Heart left ventricle (tissue), 16 donors: ENCODE measurements at regions not wholly inside any gene's neighbourhood (a gene's known extent, or its start where the extent isn't known, plus 50 kb on each side); places are given as distances from the start of the nearest gene placed in this dataset.
"Not testable (repeated sequence)": the region's sequence is repeated elsewhere in the genome, so short reads cannot be mapped to it uniquely, and the experiment has no call there.

ENCODE experiments used
- ATAC-seq, 4 donors: fragments of 200-7000 bp; cut with Tn5 transposase; one replicate each; pipeline ENCODE4 v1.9.1; 2020 to 2022; ENCODE audit warnings: moderate library complexity in 4 of 4, mild to moderate bottlenecking in 3 of 4, moderate number of reproducible peaks in 1 of 4
- DNase-seq, 5 donors: peaks; one replicate each; pipeline ENCODE4 v3.0.0-alpha.2; 2020
- H3K27ac ChIP-seq, 12 donors: fragments of 200-600 bp; sonication (generic) in 4 of 12; one replicate each; pipeline versions ENCODE4 v1.5.0 to v1.8.0; 2016 to 2022; ENCODE audit warnings: mild to moderate bottlenecking in 2 of 12
- H3K27me3 ChIP-seq, 9 donors: fragments of 200-600 bp; sonication (generic) in 2 of 9; one replicate each; pipeline versions ENCODE4 v1.5.1 to v1.8.0; 2016 to 2022; ENCODE audit warnings: mild to moderate bottlenecking in 3 of 9
- H3K36me3 ChIP-seq, 9 donors: fragments of 200-600 bp; sonication (generic) in 2 of 9; one replicate each; pipeline versions ENCODE4 v1.5.0 to v1.8.0; 2018 to 2022; ENCODE audit warnings: mild to moderate bottlenecking in 2 of 9
- H3K4me1 ChIP-seq, 12 donors: fragments of 200-600 bp; sonication (generic) in 4 of 12; one replicate each; pipeline versions ENCODE4 v1.5.0 to v1.8.0; 2016 to 2022; ENCODE audit warnings: mild to moderate bottlenecking in 3 of 12
- H3K4me3 ChIP-seq, 12 donors: fragments of 200-600 bp; sonication (generic) in 4 of 12; one replicate each; pipeline versions ENCODE4 v1.5.0 to v1.8.0; 2017 to 2022; ENCODE audit warnings: mild to moderate bottlenecking in 9 of 12, moderate library complexity in 4 of 12
- H3K9me3 ChIP-seq, 12 donors: fragments of 200-600 bp; sonication (generic) in 4 of 12; one replicate each; pipeline versions ENCODE4 v1.5.0 to v1.8.0; 2016 to 2022; ENCODE audit warnings: mild to moderate bottlenecking in 1 of 12
- POLR2A ChIP-seq, 2 donors: fragments of 450-650 bp; IDR thresholded peaks; one replicate each; pipeline ENCODE4 v1.6.1; 2017; ENCODE audit warnings: antibody characterized with exemption in 2 of 2, mild to moderate bottlenecking in 2 of 2, moderate library complexity in 2 of 2
- WGBS, 4 donors: extraction: QIAGEN DNeasy Blood & Tissue Kit in 2 of 4; methylation state at CpG; one replicate each; pipeline versions ENCODE4 v1.1.5 to v1.1.7; 2013 to 2018; 5-methylcytosine and 5-hydroxymethylcytosine counted together
- intact Hi-C, 10 donors: fragments of 100-400 bp; cut with DNase I; formaldehyde crosslinking; loops; one replicate each; pipeline versions ENCODE4 v1.11.1 to v1.14.2; 2022
- TF ChIP-seq, protein P1 (sequence below), 12 donors: fragments of 200-600 bp; sonication (generic) in 4 of 12; IDR thresholded peaks; one replicate each; pipeline versions ENCODE4 v1.5.0 to v1.8.0; 2018 to 2022; ENCODE audit warnings: antibody characterized with exemption in 12 of 12, mild to moderate bottlenecking in 5 of 12
- donor health status: ischemic (EF 13 %, LVEDD 7.1; RV severe dilation, severe dysfunction).
- donor health status: healthy with polysubstance abuse.
- donor health status: DM: no; HTN: yes; CAD: no.
- donor health status: DM: no; HTN: no; CAD: no.
- donor health status: ischemic (EF 25% LVEDD 6.9; RV normal size, moderate dysfunction).
- donor health status: ischemic (EF 25% LVEDD 5.7; RV mildly dilated, moderate dysfunction).
- donor health status: healthy.
- donor health status: DM: yes; HTN: yes; CAD: no.
- donor health status: ischemic (EF 35%, LVEDD 5.7; RV mildly dilated, moderate dysfunction).
- donor health status: nonischemic (EF 11% LVEDD 7.7; RV severe dilation, severe dysfunction).
- donor health status: DM: yes; HTN: yes; CAD: no.
- donor health status: PGD.
- donor health status: ischemic (EF 29% LVEDD 5.4; RV normal size, mild dysfunction).
- donor health status: nonischemic (EF 23%, LVEDD 6.1; RV moderate dilation, normal function).

DNA sequence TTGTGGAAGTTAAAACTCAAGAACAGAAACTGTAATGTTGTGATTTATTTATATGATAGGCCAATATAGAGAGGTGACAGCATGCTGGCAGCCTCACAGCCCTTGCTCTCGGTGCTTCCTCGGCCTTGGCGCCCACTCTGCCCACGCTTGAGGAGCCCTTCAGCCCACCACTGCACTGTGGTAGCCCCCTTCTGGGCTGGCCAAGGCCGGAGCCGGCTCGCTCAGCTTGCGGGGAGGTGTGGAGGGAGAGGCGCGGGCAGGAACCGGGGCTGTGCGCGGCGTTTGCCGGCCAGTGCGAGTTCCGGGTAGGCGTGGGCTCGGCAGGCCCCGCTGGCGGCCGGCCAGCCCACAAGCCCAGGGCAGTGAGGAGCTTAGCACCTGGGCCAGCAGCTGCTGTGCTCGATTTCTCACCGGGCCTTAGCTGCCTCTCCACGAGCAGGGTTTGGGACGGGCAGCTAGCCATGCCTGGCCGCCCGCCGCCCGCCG is 65.8 kb upstream of the SLC8A3 start:
- 0 to 10% (median 3%) methylated on average over 7 to 31 of the region's 31 CpGs for WGBS, 4 donors
- ATAC-seq (peak in 2 of 4 donors; percentile 61 to 65), DNase-seq (peak in 4 of 5 donors; percentile 9 to 65 (median 39))
- Histone ChIP-seq H3K4me3 (peak overlapping the region in 11 of 12 donors; percentile 11 to 51 (median 44)), H3K27ac (no peak overlapping the region), H3K9me3 (no peaks in the 10 kb centered on the region), H3K4me1 (peaks cover 0 to 4% (median 0%) of the 10 kb centered on the region in 12 donors), H3K36me3 (no peaks in the 10 kb centered on the region), H3K27me3 (peaks cover 5 to 55% (median 12%) of the 10 kb centered on the region in 9 donors)
- intact Hi-C loops = no loop called here
- TF ChIP-seq, protein P1, sequence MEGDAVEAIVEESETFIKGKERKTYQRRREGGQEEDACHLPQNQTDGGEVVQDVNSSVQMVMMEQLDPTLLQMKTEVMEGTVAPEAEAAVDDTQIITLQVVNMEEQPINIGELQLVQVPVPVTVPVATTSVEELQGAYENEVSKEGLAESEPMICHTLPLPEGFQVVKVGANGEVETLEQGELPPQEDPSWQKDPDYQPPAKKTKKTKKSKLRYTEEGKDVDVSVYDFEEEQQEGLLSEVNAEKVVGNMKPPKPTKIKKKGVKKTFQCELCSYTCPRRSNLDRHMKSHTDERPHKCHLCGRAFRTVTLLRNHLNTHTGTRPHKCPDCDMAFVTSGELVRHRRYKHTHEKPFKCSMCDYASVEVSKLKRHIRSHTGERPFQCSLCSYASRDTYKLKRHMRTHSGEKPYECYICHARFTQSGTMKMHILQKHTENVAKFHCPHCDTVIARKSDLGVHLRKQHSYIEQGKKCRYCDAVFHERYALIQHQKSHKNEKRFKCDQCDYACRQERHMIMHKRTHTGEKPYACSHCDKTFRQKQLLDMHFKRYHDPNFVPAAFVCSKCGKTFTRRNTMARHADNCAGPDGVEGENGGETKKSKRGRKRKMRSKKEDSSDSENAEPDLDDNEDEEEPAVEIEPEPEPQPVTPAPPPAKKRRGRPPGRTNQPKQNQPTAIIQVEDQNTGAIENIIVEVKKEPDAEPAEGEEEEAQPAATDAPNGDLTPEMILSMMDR (IDR thresholded peaks at IDR 0.05) = no peak
- TF ChIP-seq POLR2A (IDR thresholded peaks at IDR 0.05) = no peak

GRCh38 chr14:70253547-70253946 is 64.8 kb upstream of the SLC8A3 start:
- DNase-seq, H3K9me3 ChIP-seq, H3K36me3 ChIP-seq, H3K4me3 ChIP-seq, ATAC-seq, intact Hi-C loops, H3K4me1 ChIP-seq, H3K27ac ChIP-seq: not testable (repeated sequence)
- WGBS, 4 donors = 77 to 90% (median 88%) methylated on average over 4 of the region's 4 CpGs
- H3K27me3 ChIP-seq = peaks cover 5 to 61% (median 12%) of the 10 kb centered on the region in 9 donors

DNA sequence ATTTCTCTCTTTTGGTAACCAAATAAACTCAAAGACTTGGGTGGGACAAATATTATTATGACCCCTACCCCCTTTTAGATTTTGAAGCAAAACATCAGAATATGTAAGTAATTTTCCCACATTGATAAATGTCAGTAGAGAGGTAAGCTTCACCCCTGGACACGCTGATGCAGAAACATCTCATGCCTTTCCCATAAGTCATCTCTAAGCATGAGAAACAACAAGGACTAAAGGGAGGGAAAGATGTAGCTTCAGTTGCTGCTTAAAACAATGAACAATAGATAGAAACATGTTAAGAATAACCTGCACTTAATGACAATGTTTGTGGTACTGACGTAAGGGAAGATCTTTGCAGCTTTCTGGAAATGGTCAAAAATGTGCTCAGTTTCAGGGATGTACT is 56.3 kb upstream of the SLC8A3 start:
- ATAC-seq (no peak), DNase-seq (no peak)
- no peaks in the 10 kb centered on the region for H3K36me3 ChIP-seq
- no peak overlapping the region for H3K4me3 ChIP-seq
- 57 to 81% (median 78%) methylated on average over 2 of the region's 2 CpGs for WGBS, 4 donors
- peaks cover 0 to 9% (median 0%) of the 10 kb centered on the region in 12 donors for H3K9me3 ChIP-seq
- intact Hi-C loops = no loop called here
- TF ChIP-seq POLR2A (IDR thresholded peaks at IDR 0.05) = no peak
- TF ChIP-seq, protein P1 (IDR thresholded peaks at IDR 0.05) = no peak
- no peaks in the 10 kb centered on the region for H3K4me1 ChIP-seq
- H3K27me3 ChIP-seq = peaks cover 0 to 10% (median 3%) of the 10 kb centered on the region in 9 donors
- no peak overlapping the region for H3K27ac ChIP-seq

DNA sequence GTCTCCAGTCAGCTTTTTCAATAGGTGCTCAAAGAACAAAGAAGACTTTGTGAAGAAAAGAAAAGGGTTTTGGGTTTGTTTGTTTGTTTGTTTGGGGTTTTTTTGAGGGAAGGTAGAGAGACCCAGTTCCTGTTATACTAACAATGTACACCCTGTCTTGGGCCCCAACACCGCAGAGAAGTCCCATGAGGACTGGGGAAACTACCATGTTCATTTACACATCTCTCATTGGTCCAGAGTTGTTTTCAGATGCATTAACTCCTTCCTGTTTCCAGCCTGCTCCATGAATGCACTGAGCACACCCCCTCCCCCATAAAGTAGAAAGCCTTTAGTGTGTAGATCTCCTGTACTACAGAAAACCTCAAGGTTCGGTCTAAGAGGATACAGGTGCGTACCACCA is 51.1 kb upstream of the SLC8A3 start:
- DNase-seq = no peak
- no peaks in the 10 kb centered on the region for H3K4me1 ChIP-seq
- H3K36me3 ChIP-seq = no peaks in the 10 kb centered on the region
- H3K27ac ChIP-seq = no peak overlapping the region
- intact Hi-C loops = no loop called here
- no peak for ATAC-seq
- WGBS, 4 donors = 38 to 49% (median 46%) methylated on average over 3 of the region's 3 CpGs
- peaks cover 0 to 9% (median 0%) of the 10 kb centered on the region in 12 donors for H3K9me3 ChIP-seq
- peaks cover 0 to 10% (median 0%) of the 10 kb centered on the region in 9 donors for H3K27me3 ChIP-seq
- H3K4me3 ChIP-seq = no peak overlapping the region
- TF ChIP-seq POLR2A (IDR thresholded peaks at IDR 0.05) = no peak
- TF ChIP-seq, protein P1 (IDR thresholded peaks at IDR 0.05) = no peak

DNA sequence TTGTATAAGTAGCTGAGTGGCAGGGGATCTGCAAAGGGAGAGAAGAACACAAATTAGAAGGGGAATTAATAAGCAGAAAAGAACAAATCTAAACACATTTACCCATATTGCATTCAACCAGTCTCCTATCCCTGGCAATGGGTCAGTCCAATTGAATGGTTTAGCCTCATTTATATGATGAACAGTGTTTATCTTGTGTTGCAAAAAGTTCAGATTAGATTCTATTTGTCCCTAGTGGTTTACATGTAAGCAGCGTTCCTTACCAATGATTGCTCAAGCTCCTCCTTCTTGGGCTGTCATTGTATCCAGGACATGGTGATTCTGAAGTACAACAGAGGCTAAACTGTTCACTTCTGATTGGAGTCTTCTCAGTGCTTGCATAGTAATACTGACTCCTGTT is 49.9 kb upstream of the SLC8A3 start:
- DNase-seq, ATAC-seq: not testable (repeated sequence)

More for the DNA sequence above, 49.9 kb upstream of the SLC8A3 start:
- H3K9me3 ChIP-seq, intact Hi-C loops, H3K4me1 ChIP-seq, H3K27ac ChIP-seq, H3K36me3 ChIP-seq, H3K4me3 ChIP-seq: not testable (repeated sequence)
- peaks cover 0 to 13% (median 0%) of the 10 kb centered on the region in 9 donors for H3K27me3 ChIP-seq
- WGBS, 4 donors = 42 to 59% (median 46%) methylated on average over 1 of the region's 1 CpG
